HG03575 (cell line): ENCODE measurements at regions not wholly inside any gene's neighbourhood (a gene's known extent, or its start where the extent isn't known, plus 50 kb on each side); places are given as distances from the start of the nearest gene placed in this dataset.

Experiments
- ATAC-seq: cut with Tn5 transposase; IDR thresholded peaks from one replicate; pipeline ENCODE4 v1.9.1; 2021; ENCODE audit not compliant: unreplicated experiment, insufficient number of reproducible peaks, low FRiP score; ENCODE audit errors: extremely low read depth

DNA sequence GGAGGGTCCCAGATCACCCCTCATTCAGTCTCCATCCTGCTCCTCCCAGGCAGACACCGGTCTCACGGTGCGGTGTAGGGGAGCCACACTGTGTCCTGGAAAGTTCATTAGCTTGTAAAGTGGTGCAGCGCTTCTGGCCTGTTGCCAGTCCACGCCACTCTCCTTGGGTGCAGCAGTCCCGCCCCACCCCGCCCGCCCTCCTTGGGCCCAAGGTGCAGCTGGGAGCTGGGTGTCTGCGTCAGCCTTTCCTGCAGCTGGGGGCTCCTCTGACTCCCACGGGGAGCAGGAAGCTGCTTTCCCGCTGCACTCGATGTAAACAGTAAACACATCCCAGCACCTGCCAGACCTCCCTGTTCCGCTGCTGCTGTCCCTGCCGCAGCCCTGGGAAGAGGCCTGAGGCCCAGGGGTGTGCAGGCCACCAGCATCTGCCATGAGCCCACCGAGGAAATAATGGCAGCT lies 53.8 kb upstream of the ASB18 start:
- no peak for ATAC-seq

DNA sequence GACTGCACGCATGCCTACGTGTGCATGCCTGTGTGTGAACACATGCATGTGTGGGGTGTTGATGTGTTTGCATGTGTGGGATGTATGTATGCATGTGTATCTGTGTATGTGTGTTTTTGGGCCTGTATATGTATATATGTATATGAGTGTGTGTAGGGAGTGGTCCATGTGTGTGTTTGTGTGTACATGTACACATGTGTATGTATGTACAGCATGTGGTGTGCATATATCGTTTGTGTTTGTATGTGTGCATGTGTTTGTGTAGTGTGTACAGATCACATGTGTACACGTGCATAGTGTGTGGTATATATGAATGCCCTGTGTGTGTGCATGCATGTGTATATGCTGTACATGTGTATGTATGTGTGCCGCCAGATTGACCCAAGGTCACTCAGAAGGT lies 54.2 kb upstream of the ASB18 start:
- ATAC-seq: no peak

DNA sequence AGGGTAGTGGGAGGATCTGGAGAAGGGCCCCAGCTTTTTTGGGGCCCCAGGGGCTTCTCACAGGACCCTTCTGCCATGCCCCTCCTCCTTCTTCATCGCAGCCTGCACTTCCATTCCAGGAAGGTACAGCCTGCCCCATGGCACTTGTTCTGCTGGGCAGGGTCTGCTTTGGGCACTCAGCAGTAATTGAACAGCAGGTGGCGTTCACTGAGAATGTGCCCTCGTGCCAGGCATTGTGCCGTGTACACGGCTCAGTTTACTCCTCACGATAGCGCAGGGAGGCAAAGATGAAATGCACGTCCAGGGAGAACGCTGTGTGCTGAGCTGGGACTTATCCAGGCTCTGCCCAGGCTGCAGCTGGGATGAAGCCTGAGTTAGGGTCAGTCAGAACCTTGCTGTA lies 54.8 kb upstream of the ASB18 start:
- no peak for ATAC-seq

GRCh38 chr2:236321415-236321814 lies 57.2 kb upstream of the ASB18 start:
- no peak for ATAC-seq

- ATAC-seq: no peak
Measured at GRCh38 chr2:236333417-236334121, 69.4 kb upstream of the ASB18 start.

DNA sequence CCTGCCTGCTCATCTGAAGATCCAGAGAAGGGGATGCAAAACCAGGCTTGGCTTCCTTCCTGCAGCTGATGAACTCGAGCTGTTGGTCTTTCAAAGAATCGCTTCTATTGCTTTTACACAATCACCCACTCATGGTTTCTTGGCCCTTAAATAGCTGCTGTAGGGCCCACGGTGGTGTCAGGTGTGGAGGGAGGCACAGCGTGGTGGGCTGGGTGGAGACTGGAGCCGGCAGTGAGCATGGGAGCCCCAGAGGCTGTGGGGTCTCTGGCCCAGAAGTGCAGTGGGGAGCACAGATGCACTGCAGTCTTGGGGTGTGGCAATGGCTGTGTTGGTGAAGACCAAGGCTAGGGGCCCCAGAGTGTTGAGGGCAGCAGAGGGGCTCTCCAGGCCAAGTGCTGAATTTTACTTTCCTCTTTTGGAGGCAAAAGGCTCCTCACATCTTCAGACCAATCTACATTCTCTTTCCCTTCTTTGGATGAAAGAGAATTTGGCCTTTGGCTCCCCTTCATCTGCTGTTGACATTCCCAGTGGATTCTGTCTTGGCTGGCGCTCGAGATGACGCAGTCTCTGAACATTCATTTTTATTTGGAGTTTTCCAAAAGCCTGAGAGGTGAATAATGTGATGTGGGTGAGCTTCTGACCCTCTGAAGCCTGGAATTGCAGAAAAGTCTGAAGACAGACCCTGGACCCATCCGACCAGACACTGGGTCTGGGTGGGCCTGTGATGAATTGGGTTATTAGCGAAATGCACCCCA lies 70.1 kb upstream of the ASB18 start:
- no peak for ATAC-seq

DNA sequence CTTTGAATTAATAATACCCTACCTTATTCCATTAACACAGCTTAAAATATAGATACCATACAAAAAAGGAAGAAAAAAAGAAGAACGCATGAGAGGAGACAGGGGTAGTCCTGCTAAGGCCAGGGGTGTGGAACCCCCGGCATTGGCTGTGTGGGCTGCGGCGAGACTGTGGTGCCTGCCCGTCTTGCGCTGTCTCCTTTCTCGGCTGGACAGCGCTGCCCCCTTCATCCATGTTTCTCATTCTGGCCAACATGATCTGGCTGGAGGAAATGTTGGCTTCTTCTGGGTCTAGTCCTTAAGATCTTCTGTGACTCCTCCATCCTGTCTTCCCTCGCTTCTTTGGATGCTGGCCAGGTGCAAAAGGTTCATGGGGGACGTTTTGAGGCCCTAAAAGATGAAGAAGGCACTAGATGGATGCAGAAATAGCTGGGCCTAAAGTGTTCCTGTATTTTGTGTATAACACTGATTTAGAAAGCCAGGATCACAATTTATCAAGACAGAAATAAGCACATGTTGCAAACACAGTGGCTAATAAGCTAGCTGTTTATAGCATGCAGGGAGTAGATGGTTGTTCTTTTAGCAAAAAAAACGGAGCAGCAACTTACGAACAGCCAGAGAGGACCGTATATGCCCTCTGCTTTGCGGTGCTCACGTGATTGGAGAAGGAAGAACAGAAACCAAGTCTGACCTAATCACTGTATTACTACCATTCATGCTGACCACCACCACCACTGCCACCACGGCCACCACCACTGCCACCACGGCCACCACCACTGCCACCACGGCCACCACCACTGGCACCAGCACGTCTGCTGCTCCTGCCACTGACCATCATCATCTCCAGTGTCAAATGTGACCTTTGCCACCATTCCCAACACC lies 71.7 kb upstream of the ASB18 start:
- ATAC-seq: no peak

DNA sequence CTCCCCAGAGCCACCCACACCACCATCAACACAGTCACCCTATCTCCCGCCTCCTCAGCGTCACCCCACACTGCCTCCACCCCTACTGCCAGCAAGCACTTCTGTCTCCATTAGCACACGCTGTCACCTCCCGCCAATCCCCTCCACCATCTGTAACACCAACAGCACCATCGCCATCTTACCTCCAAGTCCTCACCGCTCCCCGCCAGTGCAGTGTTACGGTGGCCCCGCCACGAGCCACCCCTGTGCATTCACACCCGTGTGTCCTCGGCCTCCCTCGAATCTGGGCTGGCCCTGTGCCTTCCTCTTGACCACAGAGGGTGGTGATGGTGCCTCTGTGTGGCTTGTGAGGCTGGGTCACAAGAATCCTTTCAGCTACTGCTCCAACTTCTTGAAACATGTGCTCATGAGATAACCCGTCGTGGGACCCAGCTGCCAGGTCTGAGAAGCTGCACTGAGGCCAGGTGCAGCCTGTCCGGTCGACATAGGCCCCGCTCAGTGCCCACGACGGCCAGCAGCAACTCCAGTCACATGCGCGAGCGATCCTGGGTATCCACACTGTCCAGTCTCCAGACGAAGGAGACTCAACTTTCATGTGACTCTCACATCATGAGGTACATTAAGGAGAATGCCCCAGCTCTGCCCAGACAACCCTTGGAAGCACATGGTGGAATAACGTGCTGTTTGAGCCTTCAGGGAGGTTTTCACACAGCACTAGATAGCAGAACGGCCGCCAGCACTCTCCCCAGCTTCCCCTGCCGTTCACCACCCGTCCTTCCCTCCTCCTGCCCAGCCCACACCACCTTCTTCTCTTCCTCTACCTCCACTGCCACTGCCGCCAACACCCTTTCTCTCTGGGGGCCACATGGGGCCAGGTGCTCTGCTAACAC lies 72.6 kb upstream of the ASB18 start:
- no peak for ATAC-seq

- ATAC-seq: no peak
Measured at GRCh38 chr2:236337465-236338325, 73.5 kb upstream of the ASB18 start.

DNA sequence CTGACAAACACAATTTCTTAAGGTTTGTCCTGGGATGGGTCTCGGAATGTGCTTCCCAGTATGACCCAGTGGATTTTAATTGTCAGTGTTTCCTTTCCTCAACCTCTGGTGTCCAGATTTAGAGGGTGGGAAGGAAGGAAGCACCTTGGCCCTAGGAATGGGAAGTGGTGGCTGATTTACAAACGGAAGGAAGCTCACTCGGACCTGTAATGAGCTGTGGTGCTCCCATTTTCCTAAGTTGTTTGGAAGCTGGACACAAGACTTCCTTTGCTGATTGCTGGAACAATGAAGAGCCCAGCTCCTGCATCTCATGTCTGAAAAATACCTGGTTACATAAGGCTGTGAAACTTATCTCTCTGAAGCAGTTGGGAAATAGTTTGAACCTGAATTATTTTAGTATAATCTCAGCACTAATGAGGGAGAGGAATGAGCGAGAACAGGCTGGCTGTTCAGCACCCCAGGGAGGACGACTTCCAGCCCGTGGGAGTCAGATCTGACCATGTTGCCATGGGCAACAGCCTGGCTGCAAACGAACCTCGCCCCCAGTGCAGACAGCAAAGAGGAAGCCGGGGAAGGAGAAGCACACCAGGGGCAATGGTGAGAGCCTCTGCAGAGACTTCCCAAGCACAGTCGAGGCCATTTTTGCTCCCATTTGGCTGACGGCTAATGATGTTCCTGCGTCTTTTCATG lies 74.4 kb upstream of the ASB18 start:
- ATAC-seq: no peak

GRCh38 chr2:236340251-236340650 lies 76.0 kb upstream of the ASB18 start:
- ATAC-seq: no peak

DNA sequence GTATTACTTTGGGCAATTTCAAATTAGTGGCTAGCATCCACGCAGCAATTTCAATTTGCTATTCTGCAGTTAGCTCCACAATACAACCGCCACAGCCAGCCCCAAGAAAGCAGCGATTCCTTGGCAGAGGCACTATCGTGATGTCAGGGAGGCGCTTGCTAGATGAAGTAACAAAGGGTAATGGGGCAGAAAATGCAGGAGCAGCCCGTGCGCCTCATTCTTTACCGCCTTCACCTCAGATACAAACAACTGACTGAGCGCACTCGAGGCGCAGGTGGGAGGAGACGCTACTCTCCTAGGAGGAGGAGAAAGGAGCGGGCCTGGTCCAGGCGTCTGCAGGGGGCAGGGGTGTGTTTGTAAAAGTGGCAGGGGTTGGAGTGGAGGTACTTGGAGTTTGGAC lies 76.9 kb upstream of the ASB18 start:
- ATAC-seq: no peak

GRCh38 chr2:236341721-236342120 lies 77.5 kb upstream of the ASB18 start:
- no peak for ATAC-seq

DNA sequence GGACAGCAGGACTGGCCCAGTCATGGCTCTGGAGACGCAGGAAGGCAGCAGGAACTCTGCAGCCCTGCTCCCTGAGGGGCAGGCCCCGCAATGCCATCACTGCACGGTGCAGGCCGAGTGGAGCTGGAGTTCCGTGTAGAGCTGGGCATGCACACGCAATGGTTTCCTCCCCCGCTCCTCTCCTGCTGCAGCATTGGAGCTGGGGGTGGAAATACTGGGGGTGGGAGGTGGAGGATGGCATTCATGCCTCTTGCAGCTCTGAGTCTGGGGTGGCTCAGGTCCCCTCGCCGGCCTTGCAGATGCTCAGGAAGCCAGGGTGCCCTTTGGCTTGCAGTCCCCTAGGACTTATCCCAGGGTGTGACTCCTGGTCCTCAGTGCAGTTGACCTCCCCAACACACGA lies 78.3 kb upstream of the ASB18 start:
- no peak for ATAC-seq

GRCh38 chr2:236342951-236343350 lies 78.7 kb upstream of the ASB18 start:
- no peak for ATAC-seq

DNA sequence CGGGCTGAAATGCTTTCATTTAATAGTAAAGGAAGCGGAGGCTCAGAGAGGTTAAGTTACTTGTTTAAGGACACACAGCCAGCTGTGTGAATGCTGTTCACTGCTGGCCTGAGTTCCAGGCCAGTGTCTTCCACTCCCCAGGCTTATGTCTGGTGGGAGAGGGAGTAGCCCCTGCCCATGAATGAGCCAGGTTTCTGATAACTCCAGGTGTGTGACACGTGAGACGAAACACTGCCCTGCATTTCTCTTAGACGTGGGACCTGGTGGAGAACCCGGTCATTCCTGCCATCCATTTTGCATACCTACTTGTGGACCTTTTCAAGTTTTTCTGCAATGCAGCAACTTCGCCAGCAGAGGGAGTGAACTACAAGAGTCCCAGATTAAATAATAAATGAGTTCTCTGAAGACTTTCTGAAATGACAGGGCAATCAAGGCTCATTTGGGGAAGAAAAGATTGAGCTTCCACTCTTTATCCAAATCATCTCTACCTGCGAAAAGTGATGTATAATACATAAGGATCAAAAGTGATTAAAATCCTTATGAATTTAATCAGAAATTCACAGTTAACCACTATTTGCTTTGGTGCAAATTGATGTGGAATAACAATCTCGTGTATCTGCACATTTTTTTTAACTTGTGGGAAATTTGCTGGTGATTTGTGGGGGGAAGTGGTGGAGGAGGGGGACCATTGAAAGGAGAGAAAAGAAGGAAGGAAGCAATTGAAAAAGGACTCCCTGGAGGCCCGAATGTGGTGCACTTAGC lies 79.4 kb upstream of the ASB18 start:
- no peak for ATAC-seq

DNA sequence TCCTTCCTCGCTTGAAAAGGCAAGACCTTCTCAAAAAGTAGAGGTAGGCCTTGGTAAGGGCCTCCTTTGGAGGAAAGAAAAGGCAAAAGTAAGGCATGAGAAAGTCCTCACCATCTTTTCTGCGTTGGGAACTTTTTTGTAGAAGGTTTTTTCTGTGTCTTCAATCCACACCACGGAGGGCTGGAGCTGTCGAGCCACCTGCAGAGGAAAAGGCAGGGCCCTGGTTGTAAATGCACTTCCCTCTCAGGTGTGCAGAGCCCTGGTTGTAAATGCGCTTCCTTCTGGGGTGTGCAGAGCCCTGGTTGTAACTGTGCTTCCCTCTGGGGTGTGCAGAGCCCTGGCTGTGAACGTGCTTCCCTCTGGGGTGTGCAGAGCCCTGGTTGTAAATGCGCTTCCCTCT lies 80.2 kb upstream of the ASB18 start:
- ATAC-seq: no peak
